ENCODE measurements at regions not wholly inside any gene's neighbourhood (a gene's known extent, or its start where the extent isn't known, plus 50 kb on each side); places are given as distances from the start of the nearest gene placed in this dataset.

DNA sequence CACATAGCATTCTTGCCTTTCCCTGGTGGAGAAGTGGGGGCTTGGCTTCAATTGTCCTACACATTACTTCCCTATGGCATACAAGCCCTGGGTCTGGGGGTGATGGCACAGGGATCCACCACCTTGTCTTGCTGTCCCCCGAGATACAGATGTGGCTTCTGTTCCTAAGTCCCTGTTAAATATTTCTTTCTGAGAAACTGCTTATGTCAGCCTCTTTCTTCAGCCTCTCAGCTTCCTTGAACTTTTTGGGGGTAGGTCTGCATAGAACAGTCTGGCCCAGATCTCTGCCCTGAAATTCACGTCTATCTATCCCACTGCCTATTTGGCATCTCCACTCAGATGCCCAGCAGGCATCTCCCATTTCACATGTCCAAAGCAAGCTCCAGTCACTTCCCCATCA lies 177.4 kb downstream of the SCP2D1 start:
- Histone ChIP-seq H4K91ac (replicated peaks; ENCODE audit: insufficient read length, low read length) (no peak overlapping the region), H2BK120ac (replicated peaks; ENCODE audit: low read depth, low read length) (no peak overlapping the region), H2BK20ac (ENCODE audit: low read length) (no peak overlapping the region), H3K27me3 (replicated peaks in 1 of 4; ENCODE audit: control insufficient read depth in 3 of 4, extremely low read depth in 1 of 4, insufficient read depth in 3 of 4, low read length in 3 of 4) (no peaks in the 10 kb centered on the region), H3K14ac (ENCODE audit: insufficient read length) (no peak overlapping the region), H3K4me1 (replicated peaks in 1 of 4; ENCODE audit: control insufficient read depth in 3 of 4, insufficient read depth in 4 of 4, low read length in 3 of 4) (no peaks in the 10 kb centered on the region), H3K27ac (ENCODE audit: low read depth, low read length) (no peak overlapping the region), H3K79me2 (ENCODE audit: control insufficient read depth in 1 of 2, insufficient read depth in 2 of 2, low read length in 2 of 2) (no peaks in the 10 kb centered on the region), H3K9ac (replicated peaks in 1 of 4; ENCODE audit: extremely low read depth in 1 of 4, low read depth in 3 of 4, low read length in 3 of 4) (no peak overlapping the region), H3K4me2 (ENCODE audit: insufficient read depth in 1 of 2, low read depth in 2 of 2, low read length in 2 of 2) (no peak overlapping the region), H3K79me1 (ENCODE audit: low read depth, low read length) (no peaks in the 10 kb centered on the region), H3K9me3 (ENCODE audit: insufficient read depth in 2 of 2, low read depth in 1 of 2, low read length in 1 of 2) (peaks cover 8 to 14% of the 10 kb centered on the region in 2 experiments; a peak in 1 of 4 replicates), H4K5ac (ENCODE audit: insufficient read length, low read depth, low read length) (no peak overlapping the region), H3K56ac (replicated peaks; ENCODE audit: insufficient read length, low read depth, low read length) (no peak overlapping the region), H3K36me3 (ENCODE audit: control insufficient read depth in 2 of 4, insufficient read depth in 4 of 4, low read length in 3 of 4) (no peaks in the 10 kb centered on the region), H4K20me1 (replicated peaks in 1 of 2; ENCODE audit: control insufficient read depth in 1 of 2, insufficient read depth in 2 of 2, low read length in 2 of 2) (no peaks in the 10 kb centered on the region), H3K4me3 (ENCODE audit: extremely low read depth in 1 of 4, insufficient read depth in 2 of 4, low read depth in 3 of 4, low read length in 4 of 4) (no peak overlapping the region), H2BK12ac (ENCODE audit: low read depth, low read length) (no peak overlapping the region), H4K8ac (ENCODE audit: extremely low read depth, insufficient read depth, low read length) (no peak overlapping the region), H2BK5ac (ENCODE audit: low read depth, low read length) (no peak overlapping the region), H2AK5ac (ENCODE audit: low read depth, low read length) (no peak overlapping the region), H2AFZ (ENCODE audit: low read length) (no peak overlapping the region), H3K18ac (ENCODE audit: extremely low read depth, low read length) (no peak overlapping the region), H3K23me2 (ENCODE audit: low read depth, low read length) (peaks cover 2% of the 10 kb centered on the region; the same call in 1 of the 2 replicates), H2BK15ac (ENCODE audit: low read length) (no peak overlapping the region), H3K23ac (ENCODE audit: insufficient read length) (no peak overlapping the region), H3K4ac (replicated peaks; ENCODE audit: insufficient read length, low read depth, low read length) (no peak overlapping the region)
- POLR2A ChIA-PET (ENCODE audit: partially characterized antibody) = no interaction called here
- no peak for FAIRE-seq
- CTCF ChIA-PET (ENCODE audit: partially characterized antibody) = interaction anchor here (1.2 kb wide), 1 partner anchor 83 kb away, joined by 3 read pairs; no protein-coding TSS in a partner anchor
- no peak for TF ChIP-seq GTF2F1 (IDR thresholded peaks at IDR 0.05; ENCODE audit: borderline replicate concordance, low read depth, low read length)
- no peak for TF ChIP-seq TEAD4 (IDR thresholded peaks at IDR 0.05; ENCODE audit: low read depth, low read length)
- no peak for TF ChIP-seq SIN3A (conservative IDR thresholded peaks at IDR 0.05 in 1 of 2, IDR thresholded peaks at IDR 0.05 in 1 of 2; ENCODE audit: low read depth in 1 of 2, low read length in 2 of 2)
- TF ChIP-seq SP4 (IDR thresholded peaks at IDR 0.05; ENCODE audit: low read length) = no peak
- no peak for TF ChIP-seq ZNF274 (IDR thresholded peaks at IDR 0.05; ENCODE audit: borderline replicate concordance, extremely low read depth, low read length)
- TF ChIP-seq HDAC6 (IDR thresholded peaks at IDR 0.05; ENCODE audit: low read depth, low read length) = no peak
- no peak for TF ChIP-seq JUND (IDR thresholded peaks at IDR 0.05; ENCODE audit: low read length)
- TF ChIP-seq CBX8 (IDR thresholded peaks at IDR 0.05; ENCODE audit: borderline replicate concordance, low read depth, low read length) = no peak
- TF ChIP-seq CHD1 (IDR thresholded peaks at IDR 0.05; ENCODE audit: low read depth, low read length) = no peak
- no peak for TF ChIP-seq SIX5 (IDR thresholded peaks at IDR 0.05; ENCODE audit: low read depth, low read length)
- TF ChIP-seq RNF2 (IDR thresholded peaks at IDR 0.05; ENCODE audit: borderline replicate concordance, low read depth, low read length, missing control alignments, poor library complexity, severe bottlenecking) = no peak
- 93% methylated on average over 2 of the region's 2 CpGs; no CpG with 5 or more reads in 1 of the 2 experiments for WGBS, 2 experiments (ENCODE audit: extremely low coverage in 1 of 2, insufficient coverage in 1 of 2, insufficient read length in 1 of 2, insufficient replicate concordance in 2 of 2, low coverage in 1 of 2, low lambda C conversion rate in 2 of 2, missing lambda C conversion rate in 1 of 2)
- DNase-seq (ENCODE audit: low read depth in 1 of 2, low spot score in 2 of 2) = no peak

Data from H1 (cell line).